Left cardiac atrium (tissue), 4 donors: ENCODE measurements at regions not wholly inside any gene's neighbourhood (a gene's known extent, or its start where the extent isn't known, plus 50 kb on each side); places are given as distances from the start of the nearest gene placed in this dataset.
"Not testable (repeated sequence)": the region's sequence is repeated elsewhere in the genome, so short reads cannot be mapped to it uniquely, and the experiment has no call there.

Experiments used
- ATAC-seq, 2 donors: fragments of 200-7000 bp; cut with Tn5 transposase; one replicate each; pipeline ENCODE4 v1.9.1; 2020; ENCODE audit warnings: mild to moderate bottlenecking in 2 of 2, moderate library complexity in 2 of 2
- DNase-seq: peaks from one replicate; pipeline ENCODE4 v3.0.0-alpha.2; 2020
- intact Hi-C, 2 donors: fragments of 100-400 bp; cut with DNase I; formaldehyde crosslinking; loops; one replicate each; pipeline versions ENCODE4 v1.14.1 to v1.15.1; 2022 to 2023
- donor health status: DM: no; HTN: yes; CAD: no.
- donor health status: DM: no; HTN: yes; CAD: no; lungs with severe emphysema.
- donor health status: DM: yes; HTN: yes; CAD: no.
- donor health status: Dilated cardiomyopathy.

- intact Hi-C loops, result no loop called here
- ATAC-seq (no peak), DNase-seq (no peak)
Measured at GRCh38 chr13:79194272-79194671, 211.8 kb downstream of the RBM26 start.

GRCh38 chr13:79191501-79191900, 214.6 kb downstream of the RBM26 start:
- intact Hi-C loops, result no loop called here
- ATAC-seq (no peak), DNase-seq (no peak)

GRCh38 chr13:79190932-79191331, 215.1 kb downstream of the RBM26 start:
- intact Hi-C loops, result no loop called here
- ATAC-seq (no peak), DNase-seq (no peak)

- ATAC-seq, result no peak
- DNase-seq, result no peak
- intact Hi-C loops, result no loop called here
Measured at GRCh38 chr13:79187917-79188690, 218.0 kb downstream of the RBM26 start.

GRCh38 chr13:79185580-79185979, 220.5 kb downstream of the RBM26 start:
- no peak for DNase-seq
- intact Hi-C loops, result no loop called here
- no peak for ATAC-seq

GRCh38 chr13:79183231-79183630, 222.8 kb downstream of the RBM26 start:
- ATAC-seq, result no peak

GRCh38 chr13:79173691-79174090, 232.4 kb downstream of the RBM26 start:
- intact Hi-C loops, ATAC-seq, DNase-seq: not testable (repeated sequence)

More at GRCh38 chr13:79183231-79183630, 222.8 kb downstream of the RBM26 start:
- DNase-seq, result no peak
- intact Hi-C loops, result no loop called here

GRCh38 chr13:79172924-79173323, 233.1 kb downstream of the RBM26 start:
- intact Hi-C loops, DNase-seq, ATAC-seq: not testable (repeated sequence)

GRCh38 chr13:79171141-79172061, 234.7 kb downstream of the RBM26 start:
- intact Hi-C loops, result no loop called here
- DNase-seq (no peak), ATAC-seq (no peak)

GRCh38 chr13:79160818-79161217, 245.2 kb downstream of the RBM26 start:
- DNase-seq (no peak), ATAC-seq (no peak)
- intact Hi-C loops, result no loop called here

GRCh38 chr13:79155883-79156282, 250.2 kb downstream of the RBM26 start:
- intact Hi-C loops, result no loop called here
- ATAC-seq (no peak), DNase-seq (no peak)

GRCh38 chr13:79149210-79149609, 256.8 kb downstream of the RBM26 start:
- ATAC-seq (no peak), DNase-seq (no peak)
- intact Hi-C loops, result no loop called here

- ATAC-seq (no peak), DNase-seq (no peak)
- intact Hi-C loops, result no loop called here
Measured at GRCh38 chr13:79141082-79141481, 265.0 kb downstream of the RBM26 start.

- no peak for ATAC-seq
- intact Hi-C loops, result no loop called here
Measured at GRCh38 chr13:79128158-79128557, 277.9 kb downstream of the RBM26 start.

GRCh38 chr13:79126706-79127105, 279.3 kb downstream of the RBM26 start:
- ATAC-seq (no peak), DNase-seq (no peak)
- intact Hi-C loops, result no loop called here

More at GRCh38 chr13:79128158-79128557, 277.9 kb downstream of the RBM26 start:
- no peak for DNase-seq

- intact Hi-C loops, result no loop called here
- ATAC-seq (no peak), DNase-seq (no peak)
Measured at GRCh38 chr13:79124183-79124582, 281.9 kb downstream of the RBM26 start.

GRCh38 chr13:79121286-79121685, 284.8 kb downstream of the RBM26 start:
- ATAC-seq (no peak), DNase-seq (no peak)
- intact Hi-C loops, result no loop called here

GRCh38 chr13:79119578-79120107, 286.4 kb downstream of the RBM26 start:
- intact Hi-C loops, result no loop called here
- DNase-seq, result no peak
- no peak for ATAC-seq

GRCh38 chr13:79112016-79112415, 294.0 kb downstream of the RBM26 start:
- DNase-seq (no peak), ATAC-seq (no peak)
- intact Hi-C loops, result no loop called here
